SK-N-SH treated with all-trans-retinoic acid at 6 μM for 48 hours (cell line): ENCODE measurements at regions not wholly inside any gene's neighbourhood (a gene's known extent, or its start where the extent isn't known, plus 50 kb on each side); places are given as distances from the start of the nearest gene placed in this dataset.

ENCODE experiments used
- BACH2 ChIP-seq: fragments of 250-450 bp; sonication (Bioruptor Pico); IDR thresholded peaks from 2 replicates; pipeline ENCODE4 v1.9.0; 2021; ENCODE audit warnings: mild to moderate bottlenecking, borderline replicate concordance
- CREB5 ChIP-seq: fragments of 250-450 bp; sonication (Bioruptor Pico); IDR thresholded peaks from 2 replicates; pipeline ENCODE4 v1.5.1; 2020; ENCODE audit warnings: low read depth, mild to moderate bottlenecking, moderate library complexity
- CSDC2 ChIP-seq: fragments of 250-450 bp; sonication (Bioruptor Pico); IDR thresholded peaks from 2 replicates; pipeline ENCODE4 v1.5.0; 2020; ENCODE audit warnings: mild to moderate bottlenecking, moderate library complexity
- PATZ1 ChIP-seq: fragments of 250-450 bp; sonication (Bioruptor Pico); IDR thresholded peaks from 2 replicates; pipeline ENCODE4 v1.8.0; 2020; ENCODE audit warnings: mild to moderate bottlenecking, moderate library complexity, borderline replicate concordance
- TSHZ2 ChIP-seq: fragments of 250-450 bp; sonication (Bioruptor Pico); IDR thresholded peaks from 2 replicates; pipeline ENCODE4 v1.5.0; 2020; ENCODE audit warnings: mild to moderate bottlenecking, moderate library complexity
- ZFP3 ChIP-seq: fragments of 250-450 bp; sonication (Bioruptor Pico); IDR thresholded peaks from 2 replicates; pipeline ENCODE4 v1.5.0; 2020; ENCODE audit warnings: mild to moderate bottlenecking, moderate library complexity
- ZFP30 ChIP-seq: fragments of 450-650 bp; formaldehyde crosslinking; IDR thresholded peaks from 2 replicates; pipeline ENCODE4 v1.5.0; 2022; ENCODE audit warnings: mild to moderate bottlenecking, moderate library complexity

- TF ChIP-seq CREB5 (CRISPR knock-in tag) (no peak), BACH2 (CRISPR knock-in tag) (no peak), CSDC2 (no peak), PATZ1 (CRISPR knock-in tag) (no peak), TSHZ2 (CRISPR knock-in tag) (no peak), ZFP30 (CRISPR knock-in tag) (no peak), ZFP3 (CRISPR knock-in tag) (no peak)
These were observed 457.4 kb upstream of the SEMA3D start for GRCh38 chr7:85644272-85644671.
